HepG2 (cell line): ENCODE measurements at regions not wholly inside any gene's neighbourhood (a gene's known extent, or its start where the extent isn't known, plus 50 kb on each side); places are given as distances from the start of the nearest gene placed in this dataset.

Experiments
- CEBPG ChIP-seq: IDR thresholded peaks from 2 replicates; pipeline ENCODE4 v1.6.1; 2016
- FOXK1 ChIP-seq: sonication (generic); formaldehyde crosslinking; IDR thresholded peaks from 2 replicates; pipeline ENCODE4 v1.4.0; 2020; ENCODE audit warnings: low read depth, missing genetic modification reagents, borderline replicate concordance
- FUBP1 ChIP-seq: sonication (generic); formaldehyde crosslinking; IDR thresholded peaks from 2 replicates; pipeline ENCODE4 v1.5.1; 2020; ENCODE audit warnings: missing genetic modification reagents, mild to moderate bottlenecking, borderline replicate concordance
- KDM2A ChIP-seq: sonication (generic); formaldehyde crosslinking; IDR thresholded peaks from 2 replicates; pipeline ENCODE4 v1.4.0; 2020; ENCODE audit warnings: low read depth, missing genetic modification reagents, borderline replicate concordance
- KDM5B ChIP-seq: sonication (generic); formaldehyde crosslinking; IDR thresholded peaks from 2 replicates; pipeline ENCODE4 v1.4.0; 2020; ENCODE audit warnings: missing genetic modification reagents, mild to moderate bottlenecking, borderline replicate concordance
- NFKB2 ChIP-seq: sonication (generic); formaldehyde crosslinking; IDR thresholded peaks from 2 replicates; pipeline ENCODE4 v1.4.0; 2020; ENCODE audit warnings: missing genetic modification reagents, borderline replicate concordance
- RELA ChIP-seq: sonication (generic); formaldehyde crosslinking; IDR thresholded peaks from 2 replicates; pipeline ENCODE4 v1.4.0; 2020; ENCODE audit warnings: missing genetic modification reagents
- SMARCE1 ChIP-seq: fragments of 450-650 bp; IDR thresholded peaks from 2 replicates; pipeline ENCODE4 v1.6.1; 2017; ENCODE audit warnings: borderline replicate concordance
- ZNF619 ChIP-seq: sonication (generic); formaldehyde crosslinking; IDR thresholded peaks from 2 replicates; pipeline ENCODE4 v1.4.0; 2020; ENCODE audit warnings: mild to moderate bottlenecking, missing genetic modification reagents
- ZNF687 ChIP-seq: sonication (generic); formaldehyde crosslinking; IDR thresholded peaks from 2 replicates; pipeline ENCODE4 v1.5.1; 2020; ENCODE audit warnings: mild to moderate bottlenecking, missing genetic modification reagents, moderate library complexity

GRCh38 chr4:153152501-153153338 is 51.5 kb upstream of the TRIM2 start (continued):
- TF ChIP-seq KDM5B (CRISPR knock-in tag) (0 out of 2 replicates have a peak, but pooled peaks have one; percentile 72), FUBP1 (no peak), KDM2A (CRISPR knock-in tag) (0 out of 2 replicates have a peak, but pooled peaks have one; percentile 7), ZNF619 (CRISPR knock-in tag) (no peak), CEBPG (no peak), NFKB2 (peak; percentile 14; the same call in 1 of the 2 replicates), ZNF687 (CRISPR knock-in tag) (peak; percentile 61; the same call in 1 of the 2 replicates), RELA (CRISPR knock-in tag) (no peak), FOXK1 (CRISPR knock-in tag) (no peak), SMARCE1 (no peak)
